ENCODE measurements at regions not wholly inside any gene's neighbourhood (a gene's known extent, or its start where the extent isn't known, plus 50 kb on each side); places are given as distances from the start of the nearest gene placed in this dataset.
"Not testable (repeated sequence)": the region's sequence is repeated elsewhere in the genome, so short reads cannot be mapped to it uniquely, and the experiment has no call there.

DNA sequence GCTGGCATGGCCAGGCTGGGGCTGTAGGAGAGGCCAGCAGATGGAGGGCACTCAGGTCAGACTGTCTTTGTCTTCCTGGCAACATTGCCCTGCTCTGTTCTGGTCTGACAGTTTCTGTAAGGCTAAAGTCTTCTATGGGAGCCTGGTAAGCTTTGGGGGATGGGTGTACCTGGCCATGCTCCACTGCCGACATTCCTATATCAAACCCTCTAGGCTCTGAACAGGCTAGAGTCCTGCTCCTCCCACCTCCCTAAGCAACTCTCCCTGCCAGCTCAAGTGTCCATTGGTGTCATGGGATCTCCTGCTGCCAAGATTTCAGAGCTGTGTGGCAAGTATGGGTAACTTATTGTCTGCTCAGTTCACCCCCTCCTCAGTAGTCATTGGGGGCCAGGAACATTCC lies 163.5 kb upstream of the UGT8 start:
- no peak for DNase-seq (ENCODE audit: low read depth in 1 of 2, low spot score in 1 of 2)

DNA sequence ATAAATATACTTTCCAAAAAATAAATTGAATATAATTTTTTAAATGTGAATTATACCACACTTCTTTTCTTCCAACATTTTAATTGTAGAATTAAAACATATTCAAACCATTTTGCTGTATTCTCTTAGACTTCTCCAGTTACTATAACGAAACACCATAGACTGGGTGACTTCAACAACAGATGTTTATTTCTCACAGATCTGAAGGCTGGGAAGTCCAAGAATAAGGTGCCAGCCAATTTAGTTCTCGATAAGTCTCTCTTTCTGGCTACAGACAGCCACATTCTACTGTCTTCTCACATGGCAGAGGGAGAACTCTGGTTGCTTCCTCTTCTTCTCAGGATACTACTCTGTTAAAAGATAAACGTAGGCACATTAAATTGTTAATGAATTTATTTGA lies 155.8 kb upstream of the UGT8 start:
- no peak for DNase-seq (ENCODE audit: low read depth in 1 of 2, low spot score in 1 of 2)

DNA sequence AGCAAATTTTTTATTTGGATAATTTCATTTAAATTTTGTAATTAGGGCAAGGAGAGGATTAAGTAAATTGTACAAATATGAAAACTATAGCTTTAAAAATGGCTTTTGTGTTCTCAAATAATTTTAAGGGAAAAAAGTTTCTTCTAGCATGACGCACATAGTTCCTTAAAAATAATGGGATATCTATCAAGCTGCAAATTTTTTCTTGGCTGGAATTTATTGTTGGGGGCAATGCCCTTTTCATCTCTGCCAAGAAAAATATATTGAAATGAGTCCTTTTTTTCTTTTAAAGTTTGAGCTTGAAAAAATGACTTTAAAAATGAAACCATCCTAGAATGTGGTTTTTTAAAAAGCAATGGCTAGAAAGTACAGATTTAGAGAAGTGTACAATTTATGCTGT lies 154.4 kb upstream of the UGT8 start:
- DNase-seq (ENCODE audit: low read depth in 1 of 2, low spot score in 1 of 2) = no peak

DNA sequence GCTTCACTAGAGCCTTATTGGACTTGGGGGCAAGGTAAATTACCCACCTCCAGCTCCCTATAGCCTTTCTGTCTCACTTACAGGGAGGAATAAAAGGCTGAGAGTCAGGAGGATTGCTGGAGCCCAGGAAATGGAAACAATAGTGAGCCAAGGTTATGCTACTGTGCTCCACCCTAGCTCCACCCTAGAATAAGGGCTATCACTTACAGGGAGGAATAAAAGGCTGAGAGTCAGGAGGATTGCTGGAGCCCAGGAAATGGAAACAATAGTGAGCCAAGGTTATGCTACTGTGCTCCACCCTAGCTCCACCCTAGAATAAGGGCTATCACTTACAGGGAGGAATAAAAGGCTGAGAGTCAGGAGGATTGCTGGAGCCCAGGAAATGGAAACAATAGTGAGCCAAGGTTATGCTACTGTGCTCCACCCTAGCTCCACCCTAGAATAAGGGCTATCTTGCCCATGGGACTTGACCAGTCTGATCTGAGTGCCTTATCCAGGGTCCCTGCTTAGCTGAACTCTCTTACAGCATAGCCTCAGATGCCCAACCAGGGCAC lies 150.6 kb upstream of the UGT8 start:
- DNase-seq (ENCODE audit: low read depth in 1 of 2, low spot score in 1 of 2) = not testable (repeated sequence)

DNA sequence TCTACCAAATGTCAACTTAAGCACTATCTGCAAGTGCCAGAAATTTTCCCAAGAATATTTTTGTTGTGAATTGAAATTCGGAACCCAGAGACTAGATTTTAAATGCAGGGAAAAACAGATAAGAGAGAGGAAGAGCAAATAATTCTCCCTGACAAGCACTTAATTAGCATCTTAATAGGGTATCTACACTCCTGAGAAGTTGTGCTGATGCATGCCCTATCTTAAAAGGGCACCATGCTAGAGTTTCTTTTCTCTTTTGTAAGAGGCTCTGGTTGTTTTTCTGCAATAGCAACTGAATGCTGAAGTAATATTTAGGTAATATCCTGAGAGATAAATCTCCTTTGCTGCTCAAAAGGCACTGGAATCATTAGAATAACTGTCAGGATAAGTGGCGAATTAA lies 139.9 kb upstream of the UGT8 start:
- no peak for DNase-seq (ENCODE audit: low read depth in 1 of 2, low spot score in 1 of 2)

DNA sequence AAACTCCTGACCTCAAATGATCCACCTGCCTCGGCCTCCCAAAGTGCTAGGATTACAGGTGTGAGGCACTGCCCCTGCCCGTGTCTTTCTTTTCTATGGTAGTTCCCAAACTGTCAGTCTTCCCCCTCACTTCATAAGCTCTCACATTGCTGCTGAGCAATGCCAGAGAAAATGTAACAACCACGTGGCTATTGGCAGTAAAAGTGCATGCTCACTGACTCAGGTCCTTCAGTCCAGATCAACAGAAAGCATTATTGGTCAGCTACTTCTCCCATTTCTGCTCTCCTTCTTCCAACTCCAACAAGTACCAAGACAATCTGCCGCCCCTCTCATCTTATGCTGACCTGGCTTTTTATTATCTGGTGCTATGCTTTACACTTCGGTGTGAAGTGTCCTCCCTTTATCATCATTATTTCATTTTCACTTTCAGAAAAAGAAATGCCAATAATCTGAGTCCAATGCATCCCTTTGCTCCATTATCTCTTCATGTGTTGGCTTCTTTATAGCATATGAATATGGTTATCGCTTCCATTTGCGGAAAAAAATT lies 133.8 kb upstream of the UGT8 start:
- no peak for DNase-seq (ENCODE audit: low read depth in 1 of 2, low spot score in 1 of 2)

DNA sequence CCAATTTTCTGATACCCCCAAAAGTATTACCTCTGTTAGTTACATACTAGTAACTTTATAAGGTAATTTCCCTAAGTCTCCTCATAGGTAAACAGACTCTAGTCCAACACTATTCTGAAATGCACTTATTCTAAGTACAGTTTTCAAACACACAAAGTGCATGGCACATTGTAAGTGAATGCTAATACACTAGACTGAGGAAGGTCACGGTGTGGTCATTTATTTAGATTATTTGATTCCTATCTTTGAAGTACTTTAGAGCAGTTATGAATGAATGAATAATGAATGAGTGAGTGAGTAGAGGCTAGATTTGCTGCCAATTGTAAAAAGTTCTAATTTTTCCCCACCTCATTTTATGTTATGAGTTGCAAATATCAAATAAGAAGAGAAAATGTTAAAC lies 132.8 kb upstream of the UGT8 start:
- DNase-seq (ENCODE audit: low read depth in 1 of 2, low spot score in 1 of 2) = no peak

DNA sequence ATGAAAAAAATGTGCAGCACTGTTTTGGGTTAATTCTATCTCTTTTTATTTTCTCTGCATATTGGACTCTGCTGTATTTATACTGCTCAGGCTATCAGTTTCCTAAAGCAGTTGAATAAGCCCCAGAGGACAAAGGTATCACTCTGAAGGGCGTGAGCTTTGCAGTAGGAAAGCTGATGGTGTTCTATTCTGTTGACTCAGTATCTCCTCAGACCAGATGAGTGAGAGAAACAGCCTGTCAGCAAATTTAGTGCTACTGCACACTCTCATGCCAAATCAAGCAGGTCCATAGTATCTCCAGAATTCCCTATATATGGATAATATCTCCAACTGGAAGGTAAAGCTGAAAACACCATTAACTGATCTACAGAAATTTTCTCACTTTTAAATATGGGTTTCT lies 132.3 kb upstream of the UGT8 start:
- no peak for DNase-seq (ENCODE audit: low read depth in 1 of 2, low spot score in 1 of 2)

DNA sequence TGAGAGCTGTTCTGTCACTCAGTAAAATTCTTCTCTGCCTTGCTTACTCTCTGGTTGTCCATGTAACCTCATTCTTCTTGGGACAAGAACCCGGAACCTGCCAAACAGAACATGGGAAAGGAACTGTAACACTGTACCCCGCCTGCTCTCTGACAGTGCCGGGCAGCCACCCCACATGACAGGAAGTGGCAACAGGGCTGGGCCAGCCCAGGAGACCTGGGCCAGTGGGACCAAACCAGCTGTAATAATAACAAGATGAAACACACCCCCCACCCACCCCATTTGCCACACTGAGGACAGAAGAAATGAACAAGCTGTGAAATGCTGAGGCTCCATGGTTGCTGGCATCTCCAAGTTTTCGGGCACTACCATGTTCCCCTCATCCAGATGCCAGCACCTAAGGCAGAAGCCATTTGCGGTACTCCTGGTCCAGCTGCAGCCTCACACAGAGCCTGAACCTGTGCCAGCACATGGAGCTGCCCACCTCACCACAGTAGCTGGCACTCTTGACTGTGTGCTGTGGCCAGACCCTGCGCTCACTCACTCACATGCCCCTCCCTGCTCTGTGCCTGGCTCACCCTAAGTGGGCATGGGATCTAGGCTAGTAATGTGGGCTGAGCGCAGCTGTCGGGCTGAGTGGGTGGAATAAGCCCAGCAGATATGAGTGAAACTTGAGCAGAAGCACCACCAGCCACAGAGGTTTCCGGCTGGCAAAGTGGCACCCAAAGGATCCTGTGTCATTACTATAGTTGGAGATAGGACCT lies 126.2 kb upstream of the UGT8 start:
- no peak for DNase-seq (ENCODE audit: low read depth in 1 of 2, low spot score in 1 of 2)

DNA sequence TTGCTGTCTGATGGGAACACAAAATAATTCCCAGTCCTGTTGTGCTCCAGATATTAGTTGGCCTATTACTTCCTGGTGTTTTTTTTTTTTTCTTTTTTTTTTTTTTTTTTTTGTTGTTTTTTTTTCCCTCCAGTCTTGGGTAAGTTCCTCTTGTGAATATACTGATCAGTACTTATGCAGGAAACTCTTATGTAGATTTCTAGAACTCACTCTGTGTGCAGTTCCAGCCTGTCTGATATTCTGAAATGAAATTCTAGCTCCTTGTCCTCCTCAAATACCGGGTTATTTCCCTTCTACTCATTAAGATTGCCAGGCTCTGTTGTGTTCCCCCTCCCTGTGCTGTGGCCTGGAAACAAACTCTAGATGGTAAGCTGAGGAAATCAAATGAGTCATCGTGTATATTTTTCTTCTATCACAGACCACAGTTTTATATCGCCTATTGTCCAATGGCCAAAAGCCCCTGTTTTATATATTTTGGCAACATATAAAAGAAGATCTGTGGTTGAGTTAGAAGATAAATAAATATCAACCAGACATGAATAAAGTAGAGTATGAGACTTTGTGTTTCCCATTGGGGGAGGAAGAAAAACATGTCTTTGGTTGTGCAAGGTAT lies 124.3 kb upstream of the UGT8 start:
- no peak for DNase-seq (ENCODE audit: low read depth in 1 of 2, low spot score in 1 of 2)

DNA sequence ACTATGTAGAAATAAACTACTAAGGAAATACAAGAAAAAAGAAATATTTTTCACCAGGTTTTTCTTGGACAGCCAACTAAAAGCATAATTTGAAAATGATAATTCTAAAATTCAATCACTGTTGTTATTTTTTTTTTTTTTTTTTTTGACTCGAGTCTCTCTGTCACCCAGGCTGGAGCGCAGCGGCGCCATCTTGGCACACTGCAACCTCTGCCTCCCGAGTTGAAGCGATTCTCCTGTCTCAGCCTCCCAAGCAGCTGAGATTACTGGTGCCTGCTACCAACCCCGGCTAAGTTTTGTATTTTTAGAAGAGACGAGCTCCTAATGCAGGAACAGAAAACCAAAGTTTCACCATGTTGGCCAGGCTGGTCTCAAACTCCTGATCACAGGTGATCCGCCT lies 122.3 kb upstream of the UGT8 start:
- no peak for DNase-seq (ENCODE audit: low read depth in 1 of 2, low spot score in 1 of 2)

DNA sequence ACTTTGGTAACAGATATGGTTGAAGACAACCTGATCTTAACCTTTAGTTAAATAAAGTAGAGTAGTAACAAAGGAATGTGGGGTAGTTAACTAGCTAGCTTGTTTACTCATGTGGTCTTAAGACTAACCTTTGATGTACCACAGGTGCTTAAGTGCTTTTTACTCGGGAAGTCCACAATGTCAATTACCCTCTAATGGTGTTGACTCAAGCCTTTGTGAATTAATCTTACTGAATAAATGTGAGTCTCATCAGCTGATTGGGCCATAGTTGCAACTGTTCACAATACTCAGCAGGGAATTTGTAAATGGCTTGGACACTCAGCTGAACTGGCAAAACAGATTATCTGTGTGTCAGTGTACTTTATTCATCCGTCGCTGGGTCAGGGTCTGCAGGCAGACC lies 119.0 kb upstream of the UGT8 start:
- no peak for DNase-seq (ENCODE audit: low read depth in 1 of 2, low spot score in 1 of 2)

DNA sequence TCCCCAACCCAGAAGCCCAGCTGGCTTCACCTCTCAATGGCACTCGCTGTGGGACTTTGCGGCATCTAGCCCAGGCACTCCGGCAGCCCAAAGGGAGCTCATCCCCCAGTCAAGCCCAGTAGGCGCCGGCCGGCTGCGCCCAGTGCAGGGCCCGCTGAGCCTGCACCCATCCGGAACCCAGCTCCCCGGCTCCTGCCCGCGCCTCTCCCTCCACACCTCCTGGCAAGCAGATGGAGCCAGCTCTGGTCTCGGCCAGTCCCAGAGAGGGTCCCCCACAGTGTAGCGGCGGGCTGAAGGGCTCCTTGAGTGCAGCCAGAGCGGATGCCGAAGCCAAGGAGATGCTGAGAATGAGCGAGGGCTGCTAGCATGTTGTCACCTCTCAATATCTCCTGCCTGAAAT lies 116.8 kb upstream of the UGT8 start:
- DNase-seq (ENCODE audit: low read depth in 1 of 2, low spot score in 1 of 2) = no peak

DNA sequence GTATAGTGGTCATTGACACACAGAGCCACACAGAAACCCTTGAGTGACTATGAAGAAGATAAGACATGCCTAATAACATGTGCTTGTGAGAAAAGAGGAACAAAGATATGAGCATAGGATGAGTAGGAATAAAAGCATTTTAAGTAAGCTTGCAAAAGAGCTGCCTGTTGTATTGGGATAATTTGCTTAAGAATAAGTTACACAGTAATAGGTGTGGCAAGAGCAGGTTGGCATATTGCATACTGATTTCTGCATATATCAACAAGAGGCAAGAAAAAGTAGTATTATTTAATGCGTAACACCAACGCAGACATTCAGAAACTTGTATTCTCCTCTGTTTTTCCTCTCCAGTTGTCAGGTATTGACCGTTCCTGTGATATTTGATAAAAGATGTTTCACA lies 111.5 kb upstream of the UGT8 start:
- DNase-seq (ENCODE audit: low read depth in 1 of 2, low spot score in 1 of 2) = no peak

DNA sequence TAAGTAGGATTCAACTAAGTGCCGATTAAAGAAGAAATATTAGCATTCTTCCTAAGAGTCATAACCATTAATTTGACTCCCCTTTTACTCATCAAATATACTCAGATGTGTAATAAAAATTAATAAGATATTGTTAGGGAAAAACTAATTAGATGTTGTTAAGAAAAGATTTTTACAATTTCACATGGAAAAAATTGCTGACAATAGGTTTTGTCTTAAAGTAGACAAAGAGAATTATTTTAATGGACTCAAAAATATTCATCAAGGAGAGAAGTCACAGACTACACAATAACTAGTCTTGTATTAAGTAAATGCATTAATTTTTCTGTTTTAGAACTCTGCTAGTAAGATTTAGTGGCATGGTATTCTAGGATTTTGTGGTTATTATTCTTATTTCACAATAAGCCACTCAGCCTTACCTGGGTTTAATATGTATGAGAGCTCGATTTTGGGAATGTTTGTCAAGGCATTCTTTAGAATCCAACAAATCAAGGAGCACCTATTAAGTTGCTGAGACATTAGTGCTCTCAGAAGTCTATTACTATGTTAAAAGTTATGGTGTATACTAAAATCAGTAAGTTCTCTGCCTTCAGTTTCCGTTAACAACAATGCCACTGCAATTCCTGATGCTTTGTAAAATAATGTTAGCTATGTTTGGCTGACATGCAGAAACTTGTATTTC lies 110.2 kb upstream of the UGT8 start:
- DNase-seq (ENCODE audit: low read depth in 1 of 2, low spot score in 1 of 2) = no peak

DNA sequence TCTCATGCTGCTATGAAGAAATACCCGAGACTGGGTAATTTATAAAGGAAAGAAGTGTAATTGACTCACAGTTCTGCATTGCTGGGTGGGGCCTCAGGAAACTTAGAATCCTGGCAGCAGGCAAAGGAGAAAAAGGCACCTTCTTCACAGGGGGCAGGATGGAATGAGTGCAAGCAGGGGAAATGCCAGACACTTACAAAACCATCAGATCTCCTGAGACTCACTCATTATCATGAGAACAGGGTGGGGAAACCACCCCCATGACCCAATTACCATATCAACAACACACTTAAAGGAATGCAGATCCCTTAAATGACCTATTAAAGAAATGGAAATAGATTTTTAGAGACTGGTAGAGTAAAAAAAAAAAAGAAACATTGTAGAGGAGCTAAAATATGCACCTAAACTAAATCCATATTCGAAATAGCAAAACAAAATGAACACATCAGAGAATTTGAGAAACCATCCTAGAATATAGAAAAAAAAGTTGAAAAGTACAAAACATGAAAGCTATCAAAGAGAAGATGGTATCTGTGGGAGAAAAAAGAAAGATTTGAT lies 104.3 kb upstream of the UGT8 start:
- no peak for DNase-seq (ENCODE audit: low read depth in 1 of 2, low spot score in 1 of 2)

DNA sequence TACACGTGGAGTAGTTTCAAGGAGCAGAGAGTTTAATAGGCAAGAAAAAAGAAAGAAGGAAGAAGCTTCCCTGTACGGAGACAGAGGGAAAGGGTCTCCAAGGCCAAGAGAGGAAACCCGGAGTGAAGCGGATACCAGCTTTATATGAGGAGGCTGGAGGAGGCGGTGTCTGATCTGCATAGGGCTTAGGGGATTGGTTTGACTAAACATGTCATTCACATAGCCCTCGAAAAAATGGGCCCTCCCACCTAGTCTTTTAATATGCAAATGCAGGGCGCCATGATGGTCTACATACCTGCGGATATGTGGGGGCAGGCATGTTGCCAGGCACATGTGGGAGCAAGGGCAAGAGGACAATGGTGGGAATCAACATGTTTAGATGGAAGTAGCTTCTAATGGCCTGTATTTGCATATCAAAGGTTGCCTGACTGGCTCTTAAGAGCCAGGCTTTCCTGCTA lies 103.1 kb upstream of the UGT8 start:
- DNase-seq (ENCODE audit: low read depth in 1 of 2, low spot score in 1 of 2) = no peak

DNA sequence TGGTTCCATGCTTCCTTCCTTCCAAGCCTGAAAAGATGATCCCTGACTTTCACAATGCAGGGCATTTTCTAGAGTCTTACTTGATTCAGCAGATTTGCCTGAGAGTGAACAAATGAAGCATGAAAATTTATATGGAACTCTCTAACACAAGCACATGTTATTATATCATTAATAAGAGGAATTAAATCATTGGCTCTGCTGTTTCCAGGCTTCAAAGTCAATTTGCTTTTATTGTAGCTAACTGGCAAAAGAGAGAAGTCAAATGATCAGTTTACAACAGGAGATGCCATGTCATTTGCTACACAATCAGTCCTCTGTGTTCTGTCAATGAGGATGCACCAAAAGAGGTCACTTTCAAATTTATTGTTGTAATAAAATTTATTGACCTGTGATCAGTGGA lies 101.5 kb upstream of the UGT8 start:
- DNase-seq (ENCODE audit: low read depth in 1 of 2, low spot score in 1 of 2) = no peak

DNA sequence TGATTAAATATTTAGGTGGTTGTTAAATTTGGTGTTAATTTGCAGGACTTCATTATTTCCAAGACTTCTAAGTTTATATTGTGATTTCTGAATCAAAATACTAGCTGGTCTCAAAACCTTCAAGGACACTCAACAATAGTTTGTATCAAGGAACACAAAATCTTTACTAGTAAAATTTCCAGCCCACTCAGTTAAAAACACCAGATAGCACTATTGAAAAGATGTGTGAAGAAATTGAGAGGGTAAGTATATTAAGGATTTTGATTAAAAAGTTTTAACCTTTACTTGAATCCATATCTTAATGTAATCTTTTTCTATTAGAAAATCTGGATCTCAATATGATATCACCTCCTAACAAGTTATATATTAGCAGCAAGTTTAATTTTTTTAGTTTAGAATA lies 89.3 kb upstream of the UGT8 start:
- no peak for DNase-seq (ENCODE audit: low read depth in 1 of 2, low spot score in 1 of 2)

DNA sequence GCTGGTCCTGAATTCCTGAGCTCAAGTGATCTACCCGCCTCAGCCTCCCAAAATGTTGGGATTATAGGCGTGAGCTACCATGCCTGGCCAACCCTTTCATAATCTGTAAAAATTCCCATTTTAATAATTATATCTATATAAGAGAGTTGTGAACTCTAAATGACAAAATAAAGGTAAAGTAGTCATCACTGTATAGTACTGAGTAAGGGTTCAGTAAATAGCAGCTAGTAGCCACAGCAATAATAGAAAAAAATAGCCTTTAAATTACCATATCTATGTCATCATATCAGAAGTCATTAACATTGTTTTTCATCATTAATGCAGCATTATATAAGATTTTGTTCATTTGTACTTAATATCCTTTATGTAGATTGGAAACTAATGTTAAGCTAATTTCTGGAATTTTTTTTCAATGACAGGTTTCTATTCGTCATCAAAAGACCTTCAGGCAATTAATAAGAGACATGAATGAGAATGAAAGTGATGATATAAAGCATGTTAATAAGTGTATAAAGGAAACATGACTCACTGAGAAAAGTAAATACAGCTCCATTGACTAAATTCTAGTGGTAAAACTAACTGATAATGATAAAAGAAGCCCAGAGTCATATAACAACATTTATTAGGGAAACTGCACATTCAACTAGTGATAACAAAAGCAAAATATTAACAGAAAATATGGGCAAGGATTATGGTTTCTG lies 85.9 kb upstream of the UGT8 start:
- DNase-seq (ENCODE audit: low read depth in 1 of 2, low spot score in 1 of 2) = no peak

DNA sequence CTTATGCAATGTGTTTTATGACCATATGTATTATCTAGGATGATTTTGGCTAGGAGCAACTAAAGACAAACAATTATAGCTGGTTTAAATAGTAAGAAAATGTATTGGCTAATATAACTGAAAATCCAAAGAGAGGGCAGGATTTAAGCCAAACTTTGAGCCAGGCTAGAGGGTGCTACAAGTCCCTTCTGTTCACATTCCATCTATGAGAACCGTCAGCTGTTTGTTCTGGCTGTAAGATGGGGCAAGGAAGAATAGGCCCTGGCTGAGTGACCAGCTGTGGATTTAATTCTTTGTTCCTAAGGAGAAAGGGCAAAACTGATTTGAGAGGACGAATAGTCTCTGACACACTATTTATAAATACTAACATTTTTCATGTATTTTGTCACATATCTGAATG lies 79.2 kb upstream of the UGT8 start:
- DNase-seq (ENCODE audit: low read depth in 1 of 2, low spot score in 1 of 2) = no peak

All from stimulated activated CD4-positive, alpha-beta T cell treated with anti-CD3 and anti-CD28 coated beads, Interleukin-15, amount 100 ng/mL, for 1 hour (primary cell).